GM19372 (cell line): ENCODE measurements at regions not wholly inside any gene's neighbourhood (a gene's known extent, or its start where the extent isn't known, plus 50 kb on each side); places are given as distances from the start of the nearest gene placed in this dataset.
"Not testable (repeated sequence)": the region's sequence is repeated elsewhere in the genome, so short reads cannot be mapped to it uniquely, and the experiment has no call there.

Experiments used
- ATAC-seq: cut with Tn5 transposase; IDR thresholded peaks from one replicate; pipeline ENCODE4 v1.9.1; 2021; ENCODE audit warnings: mild to moderate bottlenecking, low read depth, moderate library complexity; ENCODE audit not compliant: unreplicated experiment

DNA sequence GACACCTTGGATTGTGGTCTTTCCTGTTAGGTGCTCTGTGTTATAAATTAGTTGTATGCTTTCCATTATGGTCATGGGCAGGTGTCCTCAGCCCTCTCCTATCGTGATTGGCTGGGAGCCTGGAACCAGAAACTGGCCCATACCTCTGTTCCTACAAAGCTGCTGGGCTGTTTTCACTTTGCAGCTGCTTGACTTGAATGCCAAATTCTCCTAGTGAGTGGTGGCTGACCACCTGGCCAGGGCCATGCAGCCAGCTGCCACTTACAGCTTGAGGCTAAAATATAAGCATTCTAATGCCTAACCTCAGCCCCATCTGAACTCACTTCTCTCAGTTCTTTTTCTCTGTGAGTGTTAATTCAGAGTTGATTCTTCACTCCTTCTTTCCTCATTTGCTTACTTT is 239.3 kb upstream of the GBE1 start:
- ATAC-seq: no peak

DNA sequence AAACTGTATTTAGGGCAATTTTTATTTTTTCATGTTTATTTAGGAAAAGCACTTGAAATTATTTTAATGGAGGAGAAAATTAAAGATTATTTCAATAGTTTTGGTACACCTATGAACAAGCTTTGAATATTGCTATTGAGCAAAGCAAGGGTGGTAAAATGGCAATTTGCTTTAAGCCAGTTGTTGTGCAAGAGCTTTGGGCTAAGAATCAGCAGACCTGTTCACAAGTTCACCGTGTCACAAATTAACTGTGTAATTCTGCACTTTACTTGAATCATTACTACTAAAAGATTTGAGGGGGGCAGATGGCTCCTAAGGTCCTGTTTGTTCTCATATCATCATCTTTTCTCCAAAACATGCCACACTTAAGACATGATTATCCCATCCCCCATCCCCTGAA is 238.9 kb upstream of the GBE1 start:
- ATAC-seq: no peak

DNA sequence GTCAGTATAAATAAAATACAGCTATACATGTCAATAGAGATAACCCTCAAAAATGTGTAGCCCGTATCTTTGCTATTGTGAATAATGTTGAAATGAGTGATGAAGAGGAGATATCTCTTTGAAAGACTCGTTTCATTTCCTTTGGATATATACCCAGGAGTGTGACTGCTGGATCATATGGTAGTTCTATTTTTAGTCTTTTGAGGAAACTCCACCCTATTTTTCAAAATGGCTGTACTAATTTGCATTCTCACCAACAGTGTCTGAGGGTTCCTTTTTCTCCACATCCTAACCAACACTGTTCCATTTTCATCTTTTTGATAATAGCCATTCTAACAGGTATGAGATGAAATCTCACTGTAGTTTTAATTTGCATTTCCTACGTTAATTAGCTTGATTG is 237.5 kb upstream of the GBE1 start:
- no peak for ATAC-seq

DNA sequence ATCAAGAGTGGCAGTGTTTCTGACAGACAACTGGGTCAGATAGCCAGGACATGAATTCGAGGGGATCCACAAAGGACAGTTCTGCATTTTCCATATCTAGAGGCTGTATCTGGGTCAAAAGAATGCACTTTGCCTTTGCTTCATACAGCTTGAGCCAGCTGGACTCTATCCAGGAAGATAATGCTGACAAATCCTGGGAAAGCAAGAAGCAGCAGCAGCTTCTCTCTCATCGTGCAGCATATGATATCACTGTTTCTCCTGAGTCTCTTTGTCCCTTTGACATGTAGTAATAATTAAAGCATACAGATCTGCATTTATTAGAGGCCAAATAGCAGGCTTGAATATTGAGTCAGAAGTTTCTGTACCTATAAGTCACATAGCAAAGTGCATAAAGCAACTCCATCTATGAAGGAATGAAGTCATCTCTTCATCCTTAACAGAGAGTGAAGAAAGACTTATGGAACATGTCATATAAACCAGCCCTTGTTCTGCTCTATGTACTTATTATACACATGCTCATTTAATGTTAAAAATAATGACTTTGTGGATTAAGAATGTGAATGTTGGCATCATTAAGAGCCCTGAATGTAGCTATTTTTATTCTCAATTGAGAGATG is 236.8 kb upstream of the GBE1 start:
- no peak for ATAC-seq

DNA sequence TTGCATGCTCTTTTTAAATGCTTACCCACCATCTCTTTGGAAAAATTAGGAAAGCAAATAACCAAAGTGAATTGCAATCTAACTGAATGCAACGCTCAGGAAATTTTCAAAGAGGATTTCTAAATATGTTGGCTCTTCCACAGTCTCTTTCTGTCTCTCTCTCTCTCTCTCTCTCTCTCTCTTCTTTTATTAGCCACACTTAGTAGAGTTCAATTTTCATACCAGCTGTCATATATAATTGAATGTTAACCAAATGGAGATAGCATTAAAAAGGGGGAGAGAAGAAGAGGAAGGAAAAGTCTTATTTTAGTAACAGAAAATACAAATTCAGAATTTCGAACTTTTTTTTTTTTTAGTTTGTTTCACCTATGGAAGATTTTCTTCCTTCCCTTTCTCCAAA is 235.9 kb upstream of the GBE1 start:
- no peak for ATAC-seq

DNA sequence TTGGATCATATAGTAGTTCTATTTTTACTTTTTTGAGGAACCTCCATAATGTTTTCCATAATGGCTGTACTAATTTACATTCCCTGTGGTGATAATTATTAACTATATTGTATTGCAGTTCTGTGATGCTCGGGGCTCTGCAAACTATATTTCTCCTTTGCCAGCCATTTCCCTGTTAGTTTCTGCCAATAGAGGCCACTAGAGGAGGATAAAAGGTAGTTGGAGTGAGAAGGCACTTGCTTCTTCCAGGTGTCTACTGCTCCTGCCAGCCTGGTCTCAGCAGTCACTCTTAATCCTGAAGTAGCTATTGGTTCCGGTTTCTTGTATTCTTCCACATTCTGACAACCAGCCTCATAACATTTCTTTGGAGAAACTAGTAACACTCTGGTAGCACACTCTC is 233.9 kb upstream of the GBE1 start:
- no peak for ATAC-seq

DNA sequence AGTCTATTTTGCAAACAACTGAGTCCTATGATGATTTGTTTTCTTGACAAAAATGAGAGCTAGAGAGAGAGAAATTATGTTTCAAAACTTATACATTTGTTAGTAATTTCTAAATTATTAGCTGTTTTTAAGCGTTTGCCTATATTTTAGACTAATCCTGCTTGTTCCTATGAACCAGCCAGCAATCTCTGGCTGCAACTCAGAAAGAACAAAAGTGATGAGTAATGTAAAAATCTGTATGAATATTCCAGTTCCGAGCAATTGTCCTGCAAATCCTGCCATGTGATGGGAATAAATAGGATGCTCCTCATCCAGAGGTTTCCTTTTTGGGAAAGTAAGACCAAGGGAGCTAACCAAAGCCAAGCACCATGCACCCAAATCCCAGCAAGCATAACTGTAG is 228.3 kb upstream of the GBE1 start:
- no peak for ATAC-seq

DNA sequence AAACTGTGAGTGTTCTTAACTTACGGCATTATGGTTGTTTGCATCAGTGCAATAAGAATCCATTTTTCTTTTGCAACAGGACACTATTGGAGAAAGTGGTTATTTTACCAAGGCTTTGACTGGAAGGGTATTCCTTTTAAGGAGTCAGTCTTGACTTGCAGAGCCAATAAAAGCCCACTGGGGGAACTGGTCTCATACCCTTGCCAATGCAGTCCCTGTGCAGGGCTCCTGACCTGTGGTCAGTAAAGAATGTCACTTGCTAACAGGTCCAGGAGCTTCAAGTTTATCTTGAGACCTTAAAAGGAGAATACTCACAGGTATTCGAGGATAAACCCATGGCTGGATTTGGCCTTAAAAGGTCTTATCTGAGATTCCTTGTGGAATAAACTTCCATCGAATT is 227.8 kb upstream of the GBE1 start:
- no peak for ATAC-seq

DNA sequence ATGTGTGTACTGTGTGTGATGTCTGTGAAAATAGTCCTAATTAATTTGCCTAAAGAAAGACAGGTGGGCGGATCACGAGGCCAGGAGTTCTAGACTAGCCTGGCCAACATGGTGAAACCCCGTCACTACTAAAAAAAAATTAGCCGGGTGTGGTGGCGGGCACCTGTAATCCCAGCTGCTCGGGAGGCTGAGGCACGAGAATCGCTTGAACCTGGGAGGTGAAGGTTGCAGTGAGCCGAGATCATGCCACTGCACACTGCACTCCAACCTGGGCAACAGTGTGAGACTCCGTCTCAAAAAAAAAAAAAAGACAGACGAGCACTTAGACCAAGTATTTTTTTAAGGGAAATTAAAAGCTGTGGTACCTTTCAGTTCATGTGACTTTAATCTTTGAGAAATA is 226.0 kb upstream of the GBE1 start:
- ATAC-seq: not testable (repeated sequence)

DNA sequence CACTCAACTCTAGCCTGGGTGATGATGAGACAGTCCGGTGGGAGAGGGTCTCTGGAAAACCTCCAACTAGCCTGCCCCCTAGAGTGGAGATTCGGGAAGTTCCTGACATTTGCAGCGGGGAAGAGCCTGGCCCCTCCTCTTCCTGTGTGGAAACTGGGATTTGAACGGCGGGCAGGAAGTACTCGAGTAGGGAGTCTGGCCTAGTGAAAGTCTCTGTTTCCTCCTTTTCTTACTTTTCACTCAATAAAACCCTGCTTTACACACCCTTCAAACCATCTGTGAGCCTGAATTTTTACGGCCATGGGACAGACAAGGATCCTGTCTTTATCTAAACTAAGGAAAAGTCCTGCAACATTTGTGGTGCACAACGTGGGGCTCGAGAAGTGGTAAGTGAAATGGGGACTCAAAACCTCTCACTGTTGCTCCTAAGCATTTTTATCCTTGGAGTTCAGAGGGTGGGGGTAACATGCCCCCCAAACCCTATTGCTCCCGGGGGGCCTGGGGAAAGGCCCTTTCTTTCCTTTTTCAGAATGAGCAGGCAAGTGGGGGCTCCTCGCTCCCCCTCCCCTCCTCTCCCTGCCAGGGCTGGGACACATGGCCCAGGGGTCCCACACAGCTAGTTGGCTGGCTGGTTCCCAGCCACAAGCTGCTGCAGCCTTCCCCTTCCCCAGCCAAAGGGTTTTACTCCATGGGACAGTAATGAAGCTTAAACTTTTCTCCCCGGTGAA is 224.7 kb upstream of the GBE1 start:
- ATAC-seq: no peak

GRCh38 chr3:81983382-81983781 is 221.9 kb upstream of the GBE1 start:
- ATAC-seq: no peak

DNA sequence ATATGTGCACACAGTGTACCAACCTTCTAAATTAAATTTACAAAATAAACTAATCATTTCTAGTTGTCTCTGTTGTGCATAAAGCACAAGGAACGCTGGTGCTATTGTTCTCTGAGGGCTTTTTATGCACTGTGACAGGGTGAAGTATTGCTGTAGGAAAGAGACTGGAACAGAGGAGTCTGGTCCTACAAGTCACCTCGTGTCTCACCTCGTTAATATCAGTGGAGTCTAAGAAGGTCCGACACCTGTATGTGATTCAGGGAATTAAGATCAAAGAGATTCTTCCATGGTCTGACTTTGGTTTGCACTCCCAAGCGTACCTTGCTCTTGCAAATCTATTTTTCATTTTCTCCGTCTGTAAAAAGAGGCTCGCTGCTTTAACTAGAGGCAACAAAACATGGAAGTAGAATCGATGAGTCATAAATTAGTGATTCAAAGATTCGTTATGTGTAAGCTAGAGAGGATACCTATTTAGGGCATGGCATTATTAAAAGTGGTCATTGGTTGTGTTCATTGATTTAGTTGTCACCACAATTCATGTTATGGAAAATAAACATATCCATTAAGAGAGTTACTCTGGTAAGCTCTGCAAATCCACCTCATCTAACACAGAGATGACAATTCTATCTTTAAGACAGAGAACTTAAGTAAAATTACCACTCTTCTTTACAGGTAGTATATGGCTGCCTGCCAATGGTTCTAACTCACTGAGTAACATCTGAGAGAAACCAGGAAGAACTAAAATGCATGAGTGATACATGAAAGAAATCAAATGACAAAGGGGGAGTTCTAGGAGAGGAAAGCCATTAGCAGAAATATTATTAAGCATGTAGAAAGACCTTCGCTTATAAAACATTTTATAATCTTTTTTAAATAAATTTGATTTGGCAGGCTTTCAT is 219.4 kb upstream of the GBE1 start:
- ATAC-seq: no peak

DNA sequence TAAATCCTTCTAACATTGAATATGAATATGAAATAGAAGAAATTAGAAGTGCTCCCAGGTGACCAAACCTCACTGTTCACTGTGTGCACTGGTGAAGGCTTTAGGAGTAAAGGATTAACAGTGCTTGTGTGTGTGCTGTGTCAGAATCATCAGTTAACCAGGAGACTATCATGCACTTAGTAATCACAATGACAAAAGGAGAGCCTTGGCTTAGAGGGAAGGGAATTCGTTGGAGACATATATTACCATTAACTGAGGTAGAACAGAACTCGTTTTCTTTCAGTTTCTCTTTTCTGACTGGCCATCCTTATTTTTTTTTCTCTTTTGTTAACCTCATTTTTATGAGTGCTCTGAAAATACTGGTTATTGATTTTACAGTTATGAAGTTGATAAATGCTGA is 213.3 kb upstream of the GBE1 start:
- no peak for ATAC-seq

- no peak for ATAC-seq
Measured at GRCh38 chr3:81968658-81969057, 207.2 kb upstream of the GBE1 start.

DNA sequence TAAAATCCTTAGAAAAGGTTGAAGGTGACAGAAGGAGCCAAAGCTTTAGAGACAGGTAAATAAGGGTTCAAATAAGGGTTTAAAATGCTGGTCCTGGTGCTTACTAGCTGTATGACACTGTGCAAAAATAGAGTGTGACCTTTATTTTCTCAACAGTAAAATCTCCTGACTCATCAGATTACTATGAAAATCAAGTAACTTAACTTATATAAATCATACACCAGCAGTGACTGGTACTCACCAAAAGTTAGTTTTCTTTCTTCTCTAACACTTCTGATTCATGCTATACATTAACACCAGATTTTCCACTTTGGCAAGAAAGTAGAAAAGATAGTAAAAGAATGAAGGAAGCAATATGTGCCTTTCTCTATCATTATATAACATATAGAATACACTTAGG is 205.9 kb upstream of the GBE1 start:
- ATAC-seq: no peak

DNA sequence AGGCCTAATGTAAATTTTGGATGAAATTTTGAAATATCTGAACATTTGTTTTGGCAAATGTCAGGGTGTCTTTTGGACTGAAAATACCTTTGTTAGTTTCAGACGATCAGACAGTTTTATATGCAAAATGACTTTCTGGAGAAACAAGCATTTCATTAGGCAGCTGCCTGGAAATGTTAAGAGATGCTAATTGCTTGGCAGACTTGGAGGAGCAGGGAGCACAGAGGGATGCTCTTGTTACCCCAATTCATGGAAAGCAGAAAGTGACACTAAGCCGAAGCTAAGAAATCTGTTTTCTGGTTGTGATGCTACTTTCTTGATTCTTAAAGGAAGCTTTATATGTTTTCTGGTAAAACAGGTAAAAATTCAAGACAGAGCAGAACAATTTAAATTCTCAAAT is 204.3 kb upstream of the GBE1 start:
- ATAC-seq: no peak

- no peak for ATAC-seq
Measured at GRCh38 chr3:81962396-81962795, 201.0 kb upstream of the GBE1 start.

GRCh38 chr3:81958972-81959640 is 197.7 kb upstream of the GBE1 start:
- ATAC-seq: no peak

DNA sequence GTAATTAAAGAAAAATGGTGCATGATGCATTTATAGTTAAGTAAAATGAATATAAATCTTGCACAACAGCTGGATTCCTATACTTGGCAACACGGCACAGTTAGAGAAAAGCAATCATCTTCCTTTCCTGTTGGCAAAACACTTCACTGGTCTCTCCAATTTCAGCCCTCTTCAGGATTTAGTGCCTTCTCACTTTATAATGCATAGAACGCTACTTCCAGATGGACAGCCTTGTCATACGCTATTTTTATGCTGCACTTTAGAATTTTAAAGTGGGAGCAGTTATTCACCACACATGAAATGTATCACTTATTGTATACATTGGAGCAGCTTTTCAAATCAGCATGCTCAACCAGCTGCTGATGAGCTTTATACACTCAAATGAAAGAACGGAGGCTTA is 194.4 kb upstream of the GBE1 start:
- ATAC-seq: no peak

DNA sequence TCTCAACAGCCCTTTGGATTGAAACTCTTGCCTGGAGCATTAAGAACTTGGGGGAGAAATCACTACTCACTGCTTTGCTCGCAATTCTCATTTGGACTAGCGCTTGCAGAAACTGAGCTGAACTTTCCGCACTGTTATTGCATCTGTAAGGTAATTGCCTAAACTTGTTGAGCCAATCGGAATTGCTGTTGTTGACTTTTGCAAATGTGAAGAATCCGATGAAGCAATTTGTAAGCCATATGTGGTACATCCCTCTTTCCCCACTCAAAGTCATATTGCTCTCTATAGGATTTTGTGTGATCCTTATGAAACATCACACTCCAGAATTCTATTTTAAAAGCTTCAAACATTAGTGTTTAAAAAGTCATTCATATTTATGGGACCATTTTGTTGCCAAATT is 191.7 kb upstream of the GBE1 start:
- ATAC-seq: no peak

- no peak for ATAC-seq
Measured at GRCh38 chr3:81952141-81952540, 190.7 kb upstream of the GBE1 start.
